H1 (cell line): ENCODE measurements at regions not wholly inside any gene's neighbourhood (a gene's known extent, or its start where the extent isn't known, plus 50 kb on each side); places are given as distances from the start of the nearest gene placed in this dataset.

Source experiments
- CTCF ChIA-PET: fragments of 300-600 bp; sonication (Branson Sonifier 250); formaldehyde crosslinking; loops from one replicate; lab custom pipeline; 2021; ENCODE audit not compliant: partially characterized antibody; lab: Charles Lee
- POLR2A ChIA-PET: fragments of 300-600 bp; sonication (Branson Sonifier 250); formaldehyde crosslinking; loops from one replicate; lab custom pipeline; 2021; ENCODE audit warnings: inconsistent platforms; ENCODE audit not compliant: partially characterized antibody; lab: Charles Lee
- DNase-seq, 2 experiments: peaks; one replicate each; pipeline versions ENCODE4 v3.0.0 to v3.0.0-alpha.2; 2010 to 2022; ENCODE audit warnings: low spot score in 2 of 2, low read depth in 1 of 2, mixed read lengths in 1 of 2
- FAIRE-seq: peaks from 2 replicates; lab custom pipeline; 2011; peaks lifted over from hg19 to GRCh38; lab: Jason Lieb, UNC
- H2AFZ ChIP-seq: 2 replicates; pipeline ENCODE4 v1.8.1; 2012; ENCODE audit warnings: low read length, inconsistent platforms
- H2AK5ac ChIP-seq: 2 replicates; pipeline ENCODE4 v1.6.1; 2013; ENCODE audit warnings: low read depth, low read length
- H2BK120ac ChIP-seq: replicated peaks from 2 replicates; pipeline ENCODE3; 2013; ENCODE audit warnings: low read depth, low read length, inconsistent platforms
- H2BK12ac ChIP-seq: 2 replicates; pipeline ENCODE4 v1.6.1; 2013; ENCODE audit warnings: low read depth, low read length
- H2BK15ac ChIP-seq: 2 replicates; pipeline ENCODE4 v1.6.1; 2013; ENCODE audit warnings: low read length
- H2BK20ac ChIP-seq: 2 replicates; pipeline ENCODE4 v1.6.1; 2013; ENCODE audit warnings: low read length
- H2BK5ac ChIP-seq: 2 replicates; pipeline ENCODE4 v1.6.1; 2013; ENCODE audit warnings: low read depth, low read length
- H3K14ac ChIP-seq: 2 replicates; pipeline ENCODE4 v1.6.1; 2013; ENCODE audit warnings: inconsistent platforms; ENCODE audit not compliant: insufficient read length
- H3K18ac ChIP-seq: 2 replicates; pipeline ENCODE4 v1.6.1; 2013; ENCODE audit warnings: low read length; ENCODE audit errors: extremely low read depth
- H3K23ac ChIP-seq: 2 replicates; pipeline ENCODE4 v1.6.1; 2013; ENCODE audit warnings: inconsistent platforms; ENCODE audit not compliant: insufficient read length
- H3K23me2 ChIP-seq: 2 replicates; pipeline ENCODE4 v1.6.1; 2013; ENCODE audit warnings: low read depth, low read length
- H3K27ac ChIP-seq: 2 replicates; pipeline ENCODE4 v1.6.1; 2011; ENCODE audit warnings: low read depth, low read length, inconsistent platforms
- H3K27me3 ChIP-seq, 4 experiments: replicated peaks in 1 of 4; 1 replicate in 1 of 4; 2 replicates in 3 of 4; pipeline versions ENCODE4 v1.6.1 to v1.8.1; 2011 to 2013; ENCODE audit warnings: low read length in 3 of 4, mild to moderate bottlenecking in 3 of 4, inconsistent platforms in 2 of 4, mixed read lengths in 2 of 4, moderate library complexity in 1 of 4; ENCODE audit not compliant: control insufficient read depth in 3 of 4, insufficient read depth in 3 of 4; ENCODE audit errors: extremely low read depth in 1 of 4
- H3K36me3 ChIP-seq, 4 experiments: 2 replicates each; pipeline versions ENCODE4 v1.6.1 to v1.8.1; 2011 to 2013; ENCODE audit warnings: mild to moderate bottlenecking in 4 of 4, low read length in 3 of 4, moderate library complexity in 2 of 4, control low read depth in 1 of 4, inconsistent platforms in 1 of 4; ENCODE audit not compliant: insufficient read depth in 4 of 4, control insufficient read depth in 2 of 4
- H3K4ac ChIP-seq: replicated peaks from 2 replicates; pipeline ENCODE3; 2013; ENCODE audit warnings: low read length, low read depth, mixed read lengths, inconsistent platforms; ENCODE audit not compliant: insufficient read length
- H3K4me1 ChIP-seq, 4 experiments: replicated peaks in 1 of 4; 1 replicate in 1 of 4; 2 replicates in 3 of 4; pipeline versions ENCODE4 v1.6.1 to v1.8.1; 2011 to 2013; ENCODE audit warnings: low read length in 3 of 4, inconsistent platforms in 2 of 4, mixed read lengths in 1 of 4; ENCODE audit not compliant: insufficient read depth in 4 of 4, control insufficient read depth in 3 of 4
- H3K4me2 ChIP-seq, 2 experiments: 2 replicates each; pipeline versions ENCODE4 v1.6.1 to v1.8.1; 2011 to 2013; ENCODE audit warnings: low read depth in 2 of 2, low read length in 2 of 2, control low read depth in 1 of 2, inconsistent platforms in 1 of 2, mild to moderate bottlenecking in 1 of 2; ENCODE audit not compliant: insufficient read depth in 1 of 2
- H3K4me3 ChIP-seq, 4 experiments: fragments of 200-600, 300-600 bp in 1 of 4; sonication (generic), shearing (Covaris generic), sonication (Bioruptor Twin) in 1 of 4; 2 replicates each; pipeline versions ENCODE4 v1.5.1 to v1.8.1; 2011 to 2016; ENCODE audit warnings: low read length in 4 of 4, low read depth in 3 of 4, control low read depth in 2 of 4, inconsistent platforms in 2 of 4, mild to moderate bottlenecking in 2 of 4, mixed read lengths in 1 of 4, moderate library complexity in 1 of 4; ENCODE audit not compliant: insufficient read depth in 2 of 4; ENCODE audit errors: extremely low read depth in 1 of 4
- H3K56ac ChIP-seq: replicated peaks from 2 replicates; pipeline ENCODE3; 2013; ENCODE audit warnings: low read depth, mild to moderate bottlenecking, mixed read lengths, low read length, inconsistent platforms; ENCODE audit not compliant: insufficient read length
- H3K79me1 ChIP-seq: 2 replicates; pipeline ENCODE4 v1.6.1; 2013; ENCODE audit warnings: low read depth, low read length, control low read depth
- H3K79me2 ChIP-seq, 2 experiments: 2 replicates each; pipeline versions ENCODE4 v1.6.1 to v1.8.1; 2012 to 2013; ENCODE audit warnings: low read length in 2 of 2, mild to moderate bottlenecking in 2 of 2, inconsistent platforms in 1 of 2; ENCODE audit not compliant: insufficient read depth in 2 of 2, control insufficient read depth in 1 of 2
- H3K9ac ChIP-seq, 4 experiments: replicated peaks in 1 of 4; 1 replicate in 1 of 4; 2 replicates in 3 of 4; pipeline versions ENCODE4 v1.6.1 to v1.8.1; 2011 to 2013; ENCODE audit warnings: low read depth in 3 of 4, low read length in 3 of 4, control low read depth in 2 of 4, mild to moderate bottlenecking in 2 of 4, moderate library complexity in 2 of 4, inconsistent platforms in 1 of 4; ENCODE audit errors: extremely low read depth in 1 of 4
- H3K9me3 ChIP-seq, 2 experiments: 2 replicates each; pipeline versions ENCODE4 v1.6.1 to v1.8.1; 2012 to 2013; ENCODE audit warnings: mild to moderate bottlenecking in 2 of 2, moderate library complexity in 2 of 2, control low read depth in 1 of 2, inconsistent platforms in 1 of 2, low read depth in 1 of 2, low read length in 1 of 2, mixed read lengths in 1 of 2; ENCODE audit not compliant: insufficient read depth in 2 of 2
- H4K20me1 ChIP-seq, 2 experiments: replicated peaks in 1 of 2; 2 replicates each; pipeline versions ENCODE3 to v1.8.1; 2011 to 2013; ENCODE audit warnings: inconsistent platforms in 2 of 2, low read length in 2 of 2, mild to moderate bottlenecking in 1 of 2; ENCODE audit not compliant: insufficient read depth in 2 of 2, control insufficient read depth in 1 of 2
- H4K5ac ChIP-seq: 2 replicates; pipeline ENCODE4 v1.6.1; 2013; ENCODE audit warnings: low read length, low read depth, mixed read lengths, inconsistent platforms; ENCODE audit not compliant: insufficient read length
- H4K8ac ChIP-seq: 2 replicates; pipeline ENCODE4 v1.8.0; 2013; ENCODE audit warnings: mild to moderate bottlenecking, moderate library complexity, low read length, inconsistent platforms; ENCODE audit not compliant: insufficient read depth; ENCODE audit errors: extremely low read depth
- H4K91ac ChIP-seq: replicated peaks from 2 replicates; pipeline ENCODE3; 2013; ENCODE audit warnings: low read length, mixed read lengths, inconsistent platforms; ENCODE audit not compliant: insufficient read length
- BACH1 ChIP-seq: IDR thresholded peaks from 2 replicates; pipeline ENCODE4 v1.6.1; 2012; ENCODE audit warnings: low read length, improper control_type of control experiment
- CBX5 ChIP-seq: fragments of 300-800, 300-1000 bp; sonication (generic); IDR thresholded peaks from 2 replicates; pipeline ENCODE4 v1.7.1; 2016; ENCODE audit warnings: antibody characterized with exemption, low read length, low read depth
- CHD1 ChIP-seq: IDR thresholded peaks from 2 replicates; pipeline ENCODE4 v1.6.1; 2012; ENCODE audit warnings: low read depth, low read length, improper control_type of control experiment
- GTF2F1 ChIP-seq: IDR thresholded peaks from 2 replicates; pipeline ENCODE4 v1.6.1; 2012; ENCODE audit warnings: low read depth, low read length, improper control_type of control experiment, borderline replicate concordance
- KDM4A ChIP-seq: IDR thresholded peaks from one replicate; pipeline ENCODE4 v1.7.1; 2012; ENCODE audit warnings: low read depth, mild to moderate bottlenecking, moderate library complexity, low read length, inconsistent platforms; ENCODE audit not compliant: severe bottlenecking
- SIX5 ChIP-seq: IDR thresholded peaks from 2 replicates; pipeline ENCODE4 v1.6.1; 2011; ENCODE audit warnings: mild to moderate bottlenecking, low read depth, low read length
- TAF1 ChIP-seq: IDR thresholded peaks from 2 replicates; pipeline ENCODE4 v1.6.1; 2011; ENCODE audit warnings: mild to moderate bottlenecking, low read depth, low read length
- WGBS, 2 experiments: shearing (Covaris generic) in 1 of 2; methylation state at CpG; one replicate each; pipeline versions ENCODE4 v1.1.6 to v1.1.7; 2013 to 2015; ENCODE audit warnings: low lambda C conversion rate in 2 of 2, mixed read lengths in 2 of 2, inconsistent platforms in 1 of 2, low coverage in 1 of 2, missing lambda C conversion rate in 1 of 2; ENCODE audit not compliant: insufficient replicate concordance in 2 of 2, insufficient coverage in 1 of 2, insufficient read length in 1 of 2; ENCODE audit errors: extremely low coverage in 1 of 2, missing lambda C conversion rate in 1 of 2; 5-methylcytosine and 5-hydroxymethylcytosine counted together

DNA sequence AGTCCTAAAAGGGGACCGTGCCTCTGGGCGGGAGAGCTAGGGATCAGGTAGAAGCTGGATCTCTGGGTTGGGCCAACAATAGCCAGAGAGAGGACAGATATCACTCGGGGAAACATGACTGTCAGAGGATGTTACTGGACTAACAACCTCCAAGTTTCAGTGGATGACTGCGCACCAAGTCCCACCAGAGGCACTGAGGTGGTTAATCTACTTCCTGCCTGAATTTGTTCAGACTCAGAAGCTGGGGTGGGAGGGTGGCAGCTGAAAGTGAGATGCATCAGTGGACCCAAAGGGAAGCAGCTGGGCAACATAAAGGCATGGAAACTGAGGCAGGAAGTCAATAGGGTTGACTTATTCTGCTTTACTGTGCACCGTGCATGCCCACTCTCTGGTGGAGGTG lies 130.1 kb upstream of the SLC44A1 start:
- H3K4me1 ChIP-seq: peaks cover 4 to 6% (median 5%) of the 10 kb centered on the region in 4 experiments; a peak in 5 of 7 replicates
- H3K9me3 ChIP-seq: no peaks in the 10 kb centered on the region
- no peak overlapping the region for H2BK120ac ChIP-seq
- no peaks in the 10 kb centered on the region for H3K36me3 ChIP-seq
- no peaks in the 10 kb centered on the region for H3K79me2 ChIP-seq
- no peak overlapping the region for H4K5ac ChIP-seq
- no peaks in the 10 kb centered on the region for H4K20me1 ChIP-seq
- no peak overlapping the region for H3K23ac ChIP-seq
- H3K9ac ChIP-seq: no peak overlapping the region
- no peak for DNase-seq
- no peaks in the 10 kb centered on the region for H3K79me1 ChIP-seq
- H3K18ac ChIP-seq: no peak overlapping the region
- H3K4me3 ChIP-seq: no peak overlapping the region
- no peak overlapping the region for H3K4me2 ChIP-seq
- no peak overlapping the region for H2AFZ ChIP-seq
- no peak overlapping the region for H2BK20ac ChIP-seq
- H3K23me2 ChIP-seq: no peaks in the 10 kb centered on the region
- no peak overlapping the region for H4K91ac ChIP-seq
- H3K27ac ChIP-seq: no peak overlapping the region
- H2BK5ac ChIP-seq: no peak overlapping the region
- no peak for FAIRE-seq
- no peaks in the 10 kb centered on the region for H3K27me3 ChIP-seq
- no peak overlapping the region for H4K8ac ChIP-seq
- H3K56ac ChIP-seq: no peak overlapping the region
- POLR2A ChIA-PET: interaction anchor here (1.5 kb wide), 1 partner anchor 130 kb away, joined by 3 read pairs; the partner anchor contains the start of gene SLC44A1
- CTCF ChIA-PET: no interaction called here
- H2BK12ac ChIP-seq: no peak overlapping the region
- no peak overlapping the region for H2AK5ac ChIP-seq
- 93% methylated on average over 5 of the region's 5 CpGs; no CpG with 5 or more reads in 1 of the 2 experiments for WGBS, 2 experiments
- no peak overlapping the region for H2BK15ac ChIP-seq
- no peak overlapping the region for H3K14ac ChIP-seq
- H3K4ac ChIP-seq: no peak overlapping the region
- TF ChIP-seq BACH1 (no peak), CHD1 (no peak), KDM4A (no peak), GTF2F1 (no peak), SIX5 (no peak), TAF1 (no peak), CBX5 (no peak)
